NCI-H446 (cell line): ENCODE measurements at regions not wholly inside any gene's neighbourhood (a gene's known extent, or its start where the extent isn't known, plus 50 kb on each side); places are given as distances from the start of the nearest gene placed in this dataset.
"Not testable (repeated sequence)": the region's sequence is repeated elsewhere in the genome, so short reads cannot be mapped to it uniquely, and the experiment has no call there.

Experiments used
- DNase-seq, 2 experiments: peaks; one replicate each; lab custom pipeline; 2025; lab: John Stamatoyannopoulos, UW

- DNase-seq = no peak
Measured at GRCh38 chr4:181858741-181859140, 384.5 kb upstream of the TENM3 start.

GRCh38 chr4:181859439-181859838 lies 383.8 kb upstream of the TENM3 start:
- no peak for DNase-seq

DNA sequence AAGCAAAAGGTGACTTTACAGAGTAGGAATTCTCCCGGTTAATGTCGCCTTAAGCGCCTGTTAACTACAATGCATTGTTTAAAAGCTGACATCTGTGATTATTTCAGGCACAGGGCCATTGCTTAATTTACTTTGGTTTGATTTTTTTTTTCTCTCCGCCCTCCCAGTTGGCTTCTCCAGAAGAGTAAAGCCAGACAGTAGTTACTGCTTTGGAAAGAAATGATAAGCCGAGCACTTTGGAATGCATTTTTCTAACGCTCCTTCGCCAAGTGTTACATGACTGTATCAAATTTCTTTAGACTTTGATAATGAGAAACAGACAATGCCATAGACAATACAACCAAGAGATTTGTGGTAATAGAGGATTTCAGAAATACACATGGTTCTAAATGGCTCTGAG lies 383.0 kb upstream of the TENM3 start:
- DNase-seq = no peak

GRCh38 chr4:181860668-181861067 lies 382.5 kb upstream of the TENM3 start:
- DNase-seq = no peak

- no peak for DNase-seq
Measured at GRCh38 chr4:181863856-181864255, 379.3 kb upstream of the TENM3 start.

DNA sequence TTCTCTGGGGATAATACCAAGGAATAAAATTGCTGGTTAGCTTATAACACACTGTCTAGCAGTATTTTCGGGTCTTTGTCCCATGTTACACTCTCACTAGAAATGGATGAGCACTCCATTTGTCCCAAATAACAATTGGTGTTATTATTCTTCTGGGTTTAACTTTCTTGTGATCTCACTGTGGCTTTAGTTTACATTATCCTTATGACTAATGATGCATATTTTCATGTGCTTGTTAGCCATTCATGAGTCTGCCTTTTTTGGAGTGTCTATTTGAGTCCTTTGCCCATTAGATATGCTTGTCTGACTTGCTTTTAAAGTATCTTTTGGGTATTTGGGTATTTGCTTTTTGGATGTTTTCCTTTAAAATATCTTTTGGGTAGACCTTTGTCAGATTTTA lies 372.9 kb upstream of the TENM3 start:
- no peak for DNase-seq

DNA sequence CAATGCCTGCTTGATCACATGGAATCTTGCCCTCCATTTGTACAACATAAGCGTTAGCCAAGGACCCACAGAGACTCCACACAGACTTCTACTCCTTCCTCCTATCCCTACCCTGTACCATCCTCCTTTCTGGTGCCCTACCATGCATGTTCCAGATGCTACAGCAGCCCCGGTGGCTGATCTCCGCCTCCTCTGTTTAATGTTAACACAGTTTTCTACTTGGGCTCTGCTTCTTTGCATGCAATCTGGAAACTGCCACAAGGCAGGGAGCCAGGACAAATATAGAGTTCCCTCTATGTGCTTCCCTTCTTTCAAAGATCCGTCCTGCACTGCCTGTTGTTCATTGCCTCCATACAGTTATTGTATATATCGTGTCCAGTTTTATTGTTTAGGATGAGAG lies 368.6 kb upstream of the TENM3 start:
- no peak for DNase-seq

DNA sequence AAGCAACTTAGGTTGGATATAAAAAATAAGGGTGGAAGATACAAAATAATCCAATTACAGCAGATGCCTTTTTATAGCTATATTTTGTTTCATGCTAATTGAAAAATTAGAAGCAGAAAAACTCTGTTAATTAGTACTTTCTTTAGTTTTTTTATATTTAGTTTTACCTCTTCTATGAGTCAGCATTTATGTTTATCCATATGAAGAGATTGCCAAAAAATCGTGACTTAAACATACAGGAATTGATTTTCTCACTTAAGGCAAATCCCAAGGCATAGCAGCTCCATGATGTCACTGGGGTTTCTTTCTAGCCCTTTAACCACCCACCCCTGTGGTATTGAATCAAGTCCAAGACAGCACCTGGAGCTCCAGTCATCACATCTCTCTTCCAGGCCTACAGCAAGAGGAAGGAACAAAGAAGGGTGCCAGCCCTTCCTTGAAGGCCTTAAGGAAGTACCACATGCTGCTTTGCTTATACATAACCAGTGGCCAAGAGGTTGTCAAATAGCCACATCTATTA lies 365.8 kb upstream of the TENM3 start:
- DNase-seq = no peak

- DNase-seq = no peak
Measured at GRCh38 chr4:181890031-181890430, 353.2 kb upstream of the TENM3 start.

DNA sequence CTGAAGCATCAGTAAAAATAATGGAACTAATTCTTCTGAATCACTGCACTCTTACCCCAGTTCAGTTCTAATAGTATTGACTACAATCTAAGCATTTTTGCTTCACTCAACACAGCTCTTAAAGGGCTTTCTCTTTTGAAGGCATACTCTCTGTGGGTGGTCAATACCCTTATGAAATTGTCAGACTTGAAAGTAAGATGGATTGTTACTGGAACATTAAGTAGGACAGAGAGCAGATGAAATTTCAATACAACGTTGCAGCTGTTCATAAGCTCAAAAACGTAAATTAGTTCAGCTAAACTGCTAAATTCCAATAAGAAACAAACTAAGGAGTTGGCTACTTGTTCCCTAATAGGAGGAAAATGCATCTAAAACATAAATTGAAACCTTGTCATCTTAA lies 352.3 kb upstream of the TENM3 start:
- DNase-seq = no peak

- DNase-seq = no peak
Measured at GRCh38 chr4:181896614-181897013, 346.6 kb upstream of the TENM3 start.

DNA sequence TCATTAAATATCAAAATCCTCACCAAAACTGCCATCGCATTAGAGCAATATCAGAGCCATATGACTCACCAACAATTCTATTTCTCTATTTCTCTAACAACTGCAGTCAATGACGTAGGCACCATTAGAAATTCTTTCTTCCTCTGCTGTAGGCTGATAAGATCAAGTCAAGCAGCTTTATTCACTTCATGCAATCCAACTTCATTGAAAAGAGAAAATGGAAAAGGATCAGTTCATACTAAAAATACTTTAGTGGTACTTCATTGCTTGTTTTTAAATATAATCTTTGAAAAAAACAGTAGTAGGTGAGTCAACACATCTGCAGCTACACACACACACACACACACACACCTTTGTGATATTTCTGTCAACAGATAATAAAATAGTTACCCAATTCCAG lies 345.3 kb upstream of the TENM3 start:
- DNase-seq = no peak

DNA sequence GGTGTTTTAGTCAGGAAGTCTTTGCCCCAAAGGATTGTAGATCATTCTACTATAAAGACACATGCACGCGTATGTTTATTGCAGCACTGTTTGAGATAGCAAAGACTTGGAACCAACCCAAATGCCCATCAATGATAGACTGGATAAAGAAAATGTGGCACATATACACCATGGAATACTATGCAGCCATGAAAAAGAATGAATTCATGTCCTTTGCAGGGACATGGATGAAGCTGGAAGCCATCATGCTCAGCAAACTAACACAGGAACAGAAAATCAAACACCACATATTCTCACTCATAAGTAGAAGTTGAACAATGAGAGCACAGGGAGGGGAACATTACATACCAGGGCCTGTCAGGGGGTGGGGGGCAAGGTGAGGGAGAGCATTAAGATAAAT lies 340.8 kb upstream of the TENM3 start:
- DNase-seq = not testable (repeated sequence)

DNA sequence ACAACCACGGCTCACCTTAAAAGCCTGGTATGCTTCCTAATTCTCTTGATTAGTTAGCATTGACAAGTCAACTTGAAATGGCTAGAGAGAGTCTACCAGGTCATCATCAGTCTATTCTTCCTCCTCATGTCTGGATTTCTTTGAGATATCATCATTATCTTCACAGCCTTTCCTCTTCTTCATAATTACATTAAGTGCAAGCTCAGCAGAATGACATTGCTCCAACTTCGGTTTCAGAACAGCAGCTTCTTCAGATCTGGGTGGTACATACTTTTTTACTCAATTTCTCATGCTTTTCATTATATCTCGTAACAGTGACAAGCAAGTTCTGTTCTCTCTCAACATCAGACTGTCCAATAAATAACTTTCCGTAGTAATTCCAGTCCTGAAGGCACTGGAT lies 337.5 kb upstream of the TENM3 start:
- DNase-seq = no peak

- no peak for DNase-seq
Measured at GRCh38 chr4:181908168-181908567, 335.0 kb upstream of the TENM3 start.

DNA sequence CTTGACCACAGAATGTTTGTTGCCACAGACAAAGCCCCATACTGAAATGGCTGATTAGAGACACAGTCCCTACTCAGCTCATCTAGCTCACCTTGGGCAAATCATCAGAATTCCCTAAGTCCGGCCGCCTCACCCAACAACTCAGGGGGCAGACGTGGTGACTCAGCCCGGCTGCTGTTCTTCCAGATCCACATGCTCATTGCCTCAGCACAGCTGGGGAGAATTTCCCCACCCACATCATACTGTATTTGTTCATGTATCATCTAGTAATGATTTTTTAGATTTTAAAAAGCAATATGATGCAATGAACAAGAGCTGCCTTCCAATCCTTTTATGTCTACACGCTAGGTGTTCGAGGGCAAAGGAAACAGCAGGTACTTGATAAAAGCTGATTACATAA lies 333.8 kb upstream of the TENM3 start:
- DNase-seq = no peak

GRCh38 chr4:181911420-181911819 lies 331.8 kb upstream of the TENM3 start:
- DNase-seq = no peak

- DNase-seq = no peak
Measured at GRCh38 chr4:181933471-181933870, 309.7 kb upstream of the TENM3 start.

- DNase-seq = no peak
Measured at GRCh38 chr4:181938631-181939030, 304.6 kb upstream of the TENM3 start.

DNA sequence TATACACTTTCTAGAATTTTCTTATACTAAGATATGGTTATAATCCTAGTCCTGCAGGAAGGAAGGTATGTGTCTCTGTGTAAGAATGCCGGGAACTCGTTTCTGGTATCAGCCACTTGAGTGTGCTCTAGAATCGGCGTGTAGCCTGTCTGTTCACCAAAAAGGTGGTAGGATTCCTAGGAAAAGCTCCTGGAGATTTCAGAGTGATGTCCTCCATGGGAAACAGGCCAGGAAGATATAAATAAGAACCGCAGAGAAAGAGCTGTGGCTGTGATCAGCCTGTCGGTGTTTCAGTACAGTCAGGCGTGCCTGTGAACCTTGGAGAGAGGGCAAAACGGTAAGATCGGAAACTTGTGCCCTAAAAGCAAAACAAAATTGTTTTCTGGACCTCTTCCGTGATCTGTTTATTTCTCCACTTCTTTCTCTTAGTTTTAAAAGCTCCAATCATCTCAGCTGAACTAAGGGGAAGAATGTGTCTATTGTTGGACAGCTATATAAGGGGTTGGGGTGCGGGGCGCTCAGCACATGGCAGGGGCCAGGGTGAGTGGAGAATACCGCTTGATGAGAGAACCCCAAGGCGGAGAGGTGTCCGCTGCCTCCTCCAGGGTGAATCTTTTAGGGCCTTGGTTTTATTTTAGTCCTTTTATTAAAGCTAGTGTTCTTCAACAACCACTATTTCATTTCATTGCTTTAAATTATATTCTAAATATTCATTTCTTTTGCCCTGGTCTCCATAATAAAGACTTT lies 303.8 kb upstream of the TENM3 start:
- DNase-seq = no peak

DNA sequence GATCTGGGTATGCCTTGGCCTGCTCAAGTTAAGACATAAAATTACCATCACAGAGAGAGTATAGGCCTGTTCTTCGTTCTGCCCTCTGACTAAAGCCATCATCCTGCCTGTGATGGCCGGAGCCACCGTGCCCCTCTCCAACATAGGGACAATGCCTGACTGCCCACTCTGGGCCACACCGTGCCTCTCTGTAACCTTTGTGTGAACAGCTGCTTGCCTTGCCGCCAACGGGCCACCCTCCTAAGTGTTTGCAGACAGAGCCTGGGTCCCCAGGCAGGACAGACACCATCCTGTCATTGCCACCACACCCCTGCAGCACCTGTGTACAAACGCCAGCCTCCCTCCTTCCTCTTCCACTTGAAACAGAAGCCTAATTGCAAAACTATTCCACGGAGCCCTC lies 298.7 kb upstream of the TENM3 start:
- no peak for DNase-seq

DNA sequence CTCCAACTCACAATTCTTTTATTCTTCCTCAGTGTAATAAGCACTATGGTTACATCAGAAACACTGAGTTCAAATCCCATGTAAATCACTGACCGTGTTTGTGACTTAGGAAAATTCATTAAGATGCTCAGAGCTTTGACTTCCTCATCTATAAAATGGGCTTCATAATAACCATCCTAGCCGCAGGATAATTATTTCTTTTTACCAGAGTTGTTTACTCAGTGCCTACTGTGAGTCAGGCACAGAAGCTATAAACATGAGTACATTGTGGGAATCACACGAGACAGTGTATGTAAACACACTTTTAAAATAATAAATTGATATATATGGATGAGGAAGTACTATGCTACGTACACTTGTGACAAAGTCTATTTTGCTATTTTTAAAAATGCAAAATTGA lies 296.3 kb upstream of the TENM3 start:
- DNase-seq = no peak

- DNase-seq = no peak
Measured at GRCh38 chr4:181948839-181949382, 294.3 kb upstream of the TENM3 start.
